ENCODE measurements at regions not wholly inside any gene's neighbourhood (a gene's known extent, or its start where the extent isn't known, plus 50 kb on each side); places are given as distances from the start of the nearest gene placed in this dataset.
"Not testable (repeated sequence)": the region's sequence is repeated elsewhere in the genome, so short reads cannot be mapped to it uniquely, and the experiment has no call there.

DNA sequence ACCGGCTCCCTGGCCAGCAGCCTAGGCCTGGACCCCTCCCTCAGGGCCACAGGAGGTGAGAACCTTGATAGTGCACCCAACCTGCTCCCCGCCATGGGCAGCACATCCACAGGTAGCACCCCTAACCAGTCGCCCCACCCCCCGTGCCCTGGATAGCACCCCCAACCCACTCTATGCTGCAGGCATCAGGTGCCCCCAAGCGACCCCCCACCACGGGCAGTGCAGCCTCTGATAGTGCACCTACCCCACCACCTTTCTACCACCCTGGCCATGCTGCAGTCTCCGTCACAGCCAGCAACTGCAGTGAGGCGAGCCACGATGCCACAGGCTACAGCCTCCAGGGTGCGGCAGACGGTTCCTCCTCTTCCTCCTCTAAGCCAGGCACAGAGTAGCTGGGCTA lies 55.6 kb downstream of the SOWAHC start:
- no peak overlapping the region for H3K4me3 ChIP-seq (ENCODE audit: low read length)
- TF ChIP-seq, protein P1, sequence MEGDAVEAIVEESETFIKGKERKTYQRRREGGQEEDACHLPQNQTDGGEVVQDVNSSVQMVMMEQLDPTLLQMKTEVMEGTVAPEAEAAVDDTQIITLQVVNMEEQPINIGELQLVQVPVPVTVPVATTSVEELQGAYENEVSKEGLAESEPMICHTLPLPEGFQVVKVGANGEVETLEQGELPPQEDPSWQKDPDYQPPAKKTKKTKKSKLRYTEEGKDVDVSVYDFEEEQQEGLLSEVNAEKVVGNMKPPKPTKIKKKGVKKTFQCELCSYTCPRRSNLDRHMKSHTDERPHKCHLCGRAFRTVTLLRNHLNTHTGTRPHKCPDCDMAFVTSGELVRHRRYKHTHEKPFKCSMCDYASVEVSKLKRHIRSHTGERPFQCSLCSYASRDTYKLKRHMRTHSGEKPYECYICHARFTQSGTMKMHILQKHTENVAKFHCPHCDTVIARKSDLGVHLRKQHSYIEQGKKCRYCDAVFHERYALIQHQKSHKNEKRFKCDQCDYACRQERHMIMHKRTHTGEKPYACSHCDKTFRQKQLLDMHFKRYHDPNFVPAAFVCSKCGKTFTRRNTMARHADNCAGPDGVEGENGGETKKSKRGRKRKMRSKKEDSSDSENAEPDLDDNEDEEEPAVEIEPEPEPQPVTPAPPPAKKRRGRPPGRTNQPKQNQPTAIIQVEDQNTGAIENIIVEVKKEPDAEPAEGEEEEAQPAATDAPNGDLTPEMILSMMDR (IDR thresholded peaks at IDR 0.05; ENCODE audit: insufficient read depth, low read depth, low read length, missing control alignments), result no peak
- no peak for DNase-seq (ENCODE audit: low read depth)

DNA sequence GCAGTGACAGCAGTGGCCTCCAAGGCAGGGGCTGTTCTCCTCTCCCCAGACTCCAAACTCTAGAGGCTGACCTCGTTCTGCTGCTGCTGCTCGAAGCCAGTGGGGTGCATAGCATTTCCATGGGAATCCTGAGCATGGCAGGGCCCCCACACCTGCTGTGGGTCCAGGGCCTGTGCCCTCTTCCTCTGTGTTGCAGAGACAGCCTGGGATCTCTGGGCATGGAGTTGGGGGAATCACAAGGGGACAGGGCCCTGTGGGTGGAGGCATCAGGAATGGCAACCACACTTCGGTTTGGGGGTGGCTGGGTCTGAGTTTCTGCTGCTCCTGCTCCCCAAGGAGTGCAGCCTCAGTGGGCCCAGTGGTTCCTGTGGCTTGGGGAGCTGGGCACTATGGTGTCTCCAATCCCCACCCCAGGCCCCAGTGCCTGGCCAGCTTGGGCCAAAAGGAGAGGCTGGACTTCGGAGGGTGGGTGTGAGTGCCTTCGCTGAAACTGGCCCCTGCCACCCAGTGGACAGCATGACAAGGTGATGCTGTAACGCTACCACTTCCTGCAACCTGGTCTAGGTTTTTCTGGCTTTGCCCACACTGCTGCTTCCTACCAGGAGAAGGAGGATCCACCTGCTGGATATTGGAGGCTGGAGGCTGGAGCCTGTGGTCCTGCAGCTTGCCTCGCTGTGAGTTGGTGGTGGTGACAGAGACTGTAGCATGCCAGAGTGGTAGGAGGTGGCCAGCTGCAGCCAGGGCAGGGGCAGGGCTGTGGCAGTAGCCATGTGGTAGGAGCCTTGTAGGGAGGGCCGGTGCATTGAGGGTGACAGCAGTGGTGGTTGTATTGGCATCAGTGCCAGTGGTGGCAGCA lies 56.6 kb downstream of the SOWAHC start:
- no peak overlapping the region for H3K4me3 ChIP-seq (ENCODE audit: low read length)
- no peak for DNase-seq (ENCODE audit: low read depth)
- TF ChIP-seq, protein P1 (IDR thresholded peaks at IDR 0.05; ENCODE audit: insufficient read depth, low read depth, low read length, missing control alignments), result no peak

DNA sequence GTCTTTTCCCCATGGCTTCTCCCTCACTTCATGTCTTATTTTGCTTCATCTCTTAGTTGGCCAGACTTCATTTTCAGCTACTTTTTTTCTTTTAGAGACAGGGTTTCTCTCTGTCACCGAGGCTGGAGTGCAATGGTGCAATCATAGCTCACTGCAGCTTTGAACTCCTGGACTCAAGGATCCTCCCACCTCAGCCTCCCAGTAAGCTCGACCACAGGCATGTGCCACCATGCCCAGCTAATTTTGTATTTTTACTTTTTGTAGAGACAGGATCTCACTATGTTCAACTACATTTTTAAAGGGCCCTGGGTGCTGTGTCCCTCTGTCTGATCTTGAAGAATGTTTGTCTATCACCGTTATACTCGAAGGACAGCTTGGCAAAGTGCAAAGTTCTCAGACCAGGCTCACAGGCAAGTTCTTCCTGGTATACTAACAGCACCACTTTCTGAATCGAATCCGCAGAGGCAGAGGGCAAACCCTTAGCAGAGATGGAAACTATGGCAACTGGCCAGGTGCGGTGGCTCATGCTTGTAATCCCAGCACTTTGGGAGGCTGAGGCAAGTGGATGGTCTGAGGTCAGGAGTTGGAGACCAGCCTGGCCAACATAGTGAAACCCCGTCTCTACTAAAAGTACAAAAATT lies 60.9 kb downstream of the SOWAHC start:
- TF ChIP-seq, protein P1 (IDR thresholded peaks at IDR 0.05; ENCODE audit: insufficient read depth, low read depth, low read length, missing control alignments), result no peak
- H3K4me3 ChIP-seq (ENCODE audit: low read length), result no peak overlapping the region
- no peak for DNase-seq (ENCODE audit: low read depth)

DNA sequence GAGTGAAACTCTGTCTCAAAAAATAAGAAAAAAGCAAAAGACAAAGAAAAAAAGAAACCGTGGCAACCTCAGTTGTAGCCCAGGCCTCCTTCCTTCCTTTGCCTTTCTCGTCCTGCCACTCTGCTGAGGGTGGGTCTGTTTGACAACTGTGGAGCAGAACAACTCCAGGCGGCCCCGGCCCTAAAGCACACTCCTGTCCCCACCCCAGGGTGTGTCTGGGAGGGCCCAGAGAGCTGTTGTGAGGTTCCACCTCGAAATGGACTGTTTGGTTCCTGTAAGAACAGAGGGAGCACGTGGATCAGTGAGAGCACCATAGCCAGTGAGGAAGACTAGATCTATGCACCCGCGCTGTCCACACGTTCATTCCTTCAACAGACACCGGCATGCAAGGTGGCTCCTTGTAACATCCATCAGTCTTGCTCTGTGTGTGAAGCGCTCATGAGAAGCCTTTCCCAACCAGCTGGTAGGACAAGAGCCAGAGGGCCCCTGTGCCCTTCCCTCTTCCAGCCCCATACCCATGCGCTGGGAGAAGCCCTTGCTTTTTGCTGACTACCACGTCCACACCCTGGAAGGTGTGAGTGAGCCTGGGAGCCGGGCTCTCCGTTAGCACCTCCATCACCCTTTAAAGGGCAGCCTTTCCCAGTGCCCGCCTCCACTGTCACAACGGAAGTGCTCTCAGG lies 61.6 kb downstream of the SOWAHC start:
- no peak overlapping the region for H3K4me3 ChIP-seq (ENCODE audit: low read length)
- DNase-seq (ENCODE audit: low read depth), result peak; percentile 46
- TF ChIP-seq, protein P1 (IDR thresholded peaks at IDR 0.05; ENCODE audit: insufficient read depth, low read depth, low read length, missing control alignments), result no peak

DNA sequence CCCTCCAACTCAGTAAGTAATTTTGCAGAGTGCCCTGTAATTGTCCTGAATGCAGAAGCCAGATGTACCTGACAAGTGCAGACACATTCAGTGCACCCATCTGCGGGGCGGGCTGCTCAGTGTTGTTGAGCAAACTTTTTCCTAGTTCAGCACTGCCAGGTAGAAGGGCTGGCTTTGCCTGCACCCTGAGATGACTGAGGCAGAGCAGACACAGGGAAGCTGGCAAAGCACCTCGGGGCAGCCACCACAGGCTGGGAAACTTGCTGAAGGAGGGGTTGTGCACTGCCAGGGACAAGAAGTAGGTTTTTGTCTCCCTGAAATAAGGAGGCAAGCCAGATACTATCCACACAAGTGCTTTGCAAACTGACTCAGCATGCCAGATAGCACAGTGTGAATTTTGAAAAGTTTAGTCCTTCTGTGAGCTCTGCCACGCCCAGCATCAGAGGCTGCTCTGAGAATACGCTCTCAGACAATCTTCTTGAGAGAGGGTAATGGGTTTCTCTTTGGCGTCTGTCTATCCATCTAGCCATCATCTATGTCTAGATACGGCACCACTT lies 62.3 kb downstream of the SOWAHC start:
- TF ChIP-seq, protein P1 (IDR thresholded peaks at IDR 0.05; ENCODE audit: insufficient read depth, low read depth, low read length, missing control alignments), result no peak
- DNase-seq (ENCODE audit: low read depth), result peak; percentile 73
- H3K4me3 ChIP-seq (ENCODE audit: low read length), result no peak overlapping the region

DNA sequence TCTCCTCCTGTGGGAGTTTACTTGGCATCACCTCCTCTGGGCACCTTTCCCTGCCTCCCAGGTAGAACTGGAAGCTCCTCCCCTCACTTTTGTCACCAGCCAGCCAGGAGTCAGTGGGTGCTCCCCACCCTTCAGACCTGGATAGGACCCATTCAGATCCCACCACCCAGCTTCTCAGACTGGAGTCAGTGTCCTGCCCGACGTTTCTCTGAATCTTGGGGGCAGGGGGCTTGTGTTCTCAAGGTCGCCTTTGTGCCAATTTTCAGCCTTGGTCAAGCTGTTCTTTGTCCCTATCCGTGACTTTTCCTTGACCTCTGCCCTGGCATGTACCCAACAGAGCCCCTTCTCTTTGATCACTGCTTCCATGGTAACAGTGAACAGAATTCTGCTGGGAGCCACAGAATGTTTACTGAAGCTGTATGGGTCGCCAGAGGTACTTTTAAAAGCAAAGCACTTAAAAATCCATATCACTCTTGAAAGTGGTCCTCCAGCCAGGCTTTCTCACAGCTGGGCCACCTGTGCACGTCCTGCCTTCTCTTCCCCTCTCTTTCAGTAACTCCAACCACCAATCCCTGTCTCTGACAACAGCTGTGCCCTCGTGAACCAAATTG lies 63.1 kb downstream of the SOWAHC start:
- not testable (repeated sequence) for DNase-seq (ENCODE audit: low read depth)

More for the DNA sequence above, 63.1 kb downstream of the SOWAHC start:
- H3K4me3 ChIP-seq (ENCODE audit: low read length), result not testable (repeated sequence)
